Stomach (tissue), 8 donors: ENCODE measurements at regions not wholly inside any gene's neighbourhood (a gene's known extent, or its start where the extent isn't known, plus 50 kb on each side); places are given as distances from the start of the nearest gene placed in this dataset.
"Not testable (repeated sequence)": the region's sequence is repeated elsewhere in the genome, so short reads cannot be mapped to it uniquely, and the experiment has no call there.

Experiments
- DNase-seq, 2 donors: peaks; one replicate each; pipeline versions ENCODE4 v3.0.0 to v3.0.0-alpha.2; 2013 to 2019
- H3K27ac ChIP-seq, 5 donors: fragments of 200-600 bp in 4 of 5; sonication (generic) in 4 of 5; one replicate each; pipeline ENCODE4 v1.5.1; 2013 to 2019; ENCODE audit warnings: mild to moderate bottlenecking in 1 of 5, moderate library complexity in 1 of 5
- H3K27me3 ChIP-seq, 3 donors: fragments of 200-600 bp; sonication (generic); one replicate each; pipeline ENCODE4 v1.5.1; 2017 to 2019; ENCODE audit warnings: mixed run types in 1 of 3
- H3K36me3 ChIP-seq, 4 donors: fragments of 200-600 bp; sonication (generic); 1 replicate in 3 of 4; 2 replicates in 1 of 4; pipeline ENCODE4 v1.5.1; 2016 to 2019
- H3K4me1 ChIP-seq, 4 donors: fragments of 200-600 bp; sonication (generic); one replicate each; pipeline ENCODE4 v1.5.1; 2016 to 2019
- H3K4me3 ChIP-seq, 4 donors: fragments of 200-600 bp; sonication (generic) in 3 of 4; one replicate each; pipeline ENCODE4 v1.5.1; 2016 to 2019; ENCODE audit warnings: mild to moderate bottlenecking in 1 of 4
- H3K9me3 ChIP-seq, 4 donors: fragments of 200-600 bp; sonication (generic); one replicate each; pipeline ENCODE4 v1.5.1; 2016 to 2019
- EP300 ChIP-seq: sonication (generic); formaldehyde crosslinking; IDR thresholded peaks from one replicate; pipeline ENCODE4 v1.6.1; 2017; ENCODE audit warnings: antibody characterized with exemption
- POLR2A ChIP-seq, 4 donors: fragments of 450-650 bp; IDR thresholded peaks; one replicate each; pipeline ENCODE4 v1.6.1; 2016; ENCODE audit warnings: antibody characterized with exemption in 4 of 4, control low read depth in 2 of 4, mild to moderate bottlenecking in 1 of 4, moderate library complexity in 1 of 4
- POLR2AphosphoS5 ChIP-seq, 3 donors: sonication (generic); formaldehyde crosslinking; IDR thresholded peaks; one replicate each; pipeline ENCODE4 v1.6.1; 2016; ENCODE audit warnings: antibody characterized with exemption in 3 of 3
- WGBS, 5 donors: extraction: QIAGEN DNeasy Blood & Tissue Kit in 3 of 5; methylation state at CpG; one replicate each; pipeline versions ENCODE4 v1.1.5 to v1.1.7; 2013 to 2018; 5-methylcytosine and 5-hydroxymethylcytosine counted together
- intact Hi-C: fragments of 100-400 bp; cut with DNase I; formaldehyde crosslinking; loops from one replicate; pipeline ENCODE4 v1.15.1; 2023; ENCODE audit warnings: low total_unique reads
- TF ChIP-seq, protein P1 (sequence below), 7 experiments: fragments of 450-650 bp in 4 of 7; fragments of 200-600 bp in 3 of 7; sonication (generic) in 3 of 7; IDR thresholded peaks; one replicate each; pipeline ENCODE4 v1.5.1; 2016 to 2019; ENCODE audit warnings: antibody characterized with exemption in 7 of 7, control low read depth in 2 of 7, mild to moderate bottlenecking in 1 of 7
- donor health status: healthy with polysubstance abuse.
- donor health status: Bipolar disorder and iron deficiency.
- donor health status: healthy.

DNA sequence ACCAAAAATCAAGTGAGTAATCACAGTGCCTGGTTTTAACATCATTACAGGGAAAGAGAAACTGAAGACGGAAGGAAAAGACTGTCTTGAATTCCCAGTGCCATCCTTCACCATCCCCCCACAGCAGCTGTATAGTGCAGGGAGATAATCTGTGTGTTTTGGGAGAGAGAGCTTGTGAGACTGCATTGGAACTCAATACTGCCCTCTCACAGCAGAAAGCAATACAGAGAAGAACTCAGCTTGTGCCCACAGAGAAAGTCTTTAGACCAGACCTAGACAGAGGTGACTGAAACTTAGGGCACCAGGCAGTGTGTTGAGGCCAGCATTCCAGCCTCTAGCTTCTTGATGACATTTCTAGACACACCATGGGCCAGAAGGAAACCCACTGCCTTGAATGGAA lies 754.7 kb upstream of the CDH6 start:
- no peaks in the 10 kb centered on the region for H3K4me1 ChIP-seq
- H3K27me3 ChIP-seq: no peaks in the 10 kb centered on the region
- no peak overlapping the region for H3K4me3 ChIP-seq
- intact Hi-C loops: no loop called here
- no peak for DNase-seq
- WGBS, 5 donors: 63 to 87% (median 76%) methylated on average over 1 of the region's 1 CpG
- H3K36me3 ChIP-seq: no peaks in the 10 kb centered on the region
- H3K27ac ChIP-seq: no peak overlapping the region
- H3K9me3 ChIP-seq: peaks cover 0 to 30% (median 21%) of the 10 kb centered on the region in 4 donors
- TF ChIP-seq EP300 (no peak), POLR2A (IDR thresholded peaks at IDR 0.05) (no peak), POLR2AphosphoS5 (IDR thresholded peaks at IDR 0.05) (no peak)
- TF ChIP-seq, protein P1, sequence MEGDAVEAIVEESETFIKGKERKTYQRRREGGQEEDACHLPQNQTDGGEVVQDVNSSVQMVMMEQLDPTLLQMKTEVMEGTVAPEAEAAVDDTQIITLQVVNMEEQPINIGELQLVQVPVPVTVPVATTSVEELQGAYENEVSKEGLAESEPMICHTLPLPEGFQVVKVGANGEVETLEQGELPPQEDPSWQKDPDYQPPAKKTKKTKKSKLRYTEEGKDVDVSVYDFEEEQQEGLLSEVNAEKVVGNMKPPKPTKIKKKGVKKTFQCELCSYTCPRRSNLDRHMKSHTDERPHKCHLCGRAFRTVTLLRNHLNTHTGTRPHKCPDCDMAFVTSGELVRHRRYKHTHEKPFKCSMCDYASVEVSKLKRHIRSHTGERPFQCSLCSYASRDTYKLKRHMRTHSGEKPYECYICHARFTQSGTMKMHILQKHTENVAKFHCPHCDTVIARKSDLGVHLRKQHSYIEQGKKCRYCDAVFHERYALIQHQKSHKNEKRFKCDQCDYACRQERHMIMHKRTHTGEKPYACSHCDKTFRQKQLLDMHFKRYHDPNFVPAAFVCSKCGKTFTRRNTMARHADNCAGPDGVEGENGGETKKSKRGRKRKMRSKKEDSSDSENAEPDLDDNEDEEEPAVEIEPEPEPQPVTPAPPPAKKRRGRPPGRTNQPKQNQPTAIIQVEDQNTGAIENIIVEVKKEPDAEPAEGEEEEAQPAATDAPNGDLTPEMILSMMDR (IDR thresholded peaks at IDR 0.05): no peak

DNA sequence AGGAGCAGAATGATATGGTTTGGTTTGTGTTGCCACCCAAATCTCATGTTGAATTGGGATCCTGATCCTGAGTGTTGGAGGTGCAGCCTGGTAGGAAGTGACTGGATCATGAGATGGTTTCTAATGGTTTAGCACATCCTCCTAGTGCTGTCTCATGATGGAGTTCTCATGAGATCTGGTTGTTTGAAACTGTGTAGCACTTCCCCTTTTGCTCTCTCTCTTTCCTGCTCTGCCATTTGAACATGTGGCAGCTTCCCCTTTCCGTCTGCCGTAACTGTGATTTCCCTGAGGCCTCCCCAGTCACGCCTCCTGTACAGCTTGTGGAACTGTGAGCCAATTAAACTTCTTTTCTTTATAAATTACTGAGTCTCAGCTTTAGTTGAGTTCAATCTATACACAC lies 756.8 kb upstream of the CDH6 start:
- TF ChIP-seq POLR2AphosphoS5 (IDR thresholded peaks at IDR 0.05) (no peak), POLR2A (IDR thresholded peaks at IDR 0.05) (no peak), EP300 (no peak)
- TF ChIP-seq, protein P1 (IDR thresholded peaks at IDR 0.05): no peak
- H3K27me3 ChIP-seq: no peaks in the 10 kb centered on the region
- no peak overlapping the region for H3K4me3 ChIP-seq
- intact Hi-C loops: no loop called here
- no peaks in the 10 kb centered on the region for H3K4me1 ChIP-seq
- no peaks in the 10 kb centered on the region for H3K36me3 ChIP-seq
- no peak overlapping the region for H3K27ac ChIP-seq
- peaks cover 0 to 34% (median 21%) of the 10 kb centered on the region in 4 donors for H3K9me3 ChIP-seq
- no peak for DNase-seq
- 47 to 74% (median 72%) methylated on average over 3 of the region's 3 CpGs for WGBS, 5 donors

DNA sequence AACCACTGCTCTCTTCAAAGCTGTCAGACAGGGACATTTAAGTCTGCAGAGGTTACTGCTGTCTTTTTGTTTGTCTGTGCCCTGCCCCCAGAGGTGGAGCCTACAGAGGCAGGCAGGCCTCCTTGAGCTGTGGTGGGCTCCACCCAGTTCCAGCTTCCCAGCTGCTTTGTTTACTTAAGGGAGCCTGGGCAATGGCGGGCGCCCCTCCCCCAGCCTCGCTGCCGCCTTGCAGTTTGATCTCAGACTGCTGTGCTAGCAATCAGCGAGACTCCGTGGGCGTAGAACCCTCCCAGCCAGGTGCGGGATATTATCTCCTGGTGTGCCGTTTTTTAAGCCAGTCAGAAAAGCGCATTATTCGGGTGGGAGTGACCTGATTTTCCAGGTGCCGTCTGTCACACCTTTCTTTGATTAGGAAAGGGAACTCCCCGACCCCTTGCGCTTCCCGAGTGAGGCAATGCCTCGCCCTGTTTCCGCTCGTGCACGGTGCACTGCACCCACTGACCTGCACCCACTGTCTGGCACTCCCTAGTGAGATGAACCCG lies 764.5 kb upstream of the CDH6 start:
- H3K9me3 ChIP-seq, H3K4me3 ChIP-seq, H3K36me3 ChIP-seq, intact Hi-C loops, DNase-seq, H3K27ac ChIP-seq, H3K27me3 ChIP-seq, H3K4me1 ChIP-seq: not testable (repeated sequence)
- 65 to 83% (median 77%) methylated on average over 18 to 20 of the region's 20 CpGs for WGBS, 5 donors

DNA sequence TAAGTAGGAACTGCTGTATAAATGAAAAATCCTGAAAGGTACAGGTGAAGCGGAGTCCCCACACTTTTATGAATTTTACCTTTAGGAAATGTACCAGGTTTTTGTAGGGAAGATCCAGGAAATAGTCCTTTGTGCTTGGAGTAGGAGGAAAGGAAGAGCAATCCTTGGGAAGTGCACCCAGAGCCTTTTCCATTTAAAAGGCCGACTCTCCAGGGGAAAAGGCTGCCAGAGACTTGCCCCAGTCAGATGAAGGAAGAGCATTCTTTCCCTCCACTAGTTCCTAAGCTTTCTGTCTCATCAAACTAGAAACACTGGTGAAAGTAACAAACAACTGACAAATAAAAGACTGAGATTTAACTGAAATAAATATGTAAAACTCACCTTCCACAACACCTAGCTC lies 779.4 kb upstream of the CDH6 start:
- no peak overlapping the region for H3K4me3 ChIP-seq
- no peak overlapping the region for H3K27ac ChIP-seq
- H3K27me3 ChIP-seq: no peaks in the 10 kb centered on the region
- DNase-seq: no peak
- no peaks in the 10 kb centered on the region for H3K36me3 ChIP-seq
- TF ChIP-seq POLR2AphosphoS5 (IDR thresholded peaks at IDR 0.05) (no peak), EP300 (no peak), POLR2A (IDR thresholded peaks at IDR 0.05) (no peak)
- TF ChIP-seq, protein P1 (IDR thresholded peaks at IDR 0.05): no peak
- no peaks in the 10 kb centered on the region for H3K4me1 ChIP-seq
- WGBS, 5 donors: 60 to 80% (median 71%) methylated on average over 2 of the region's 2 CpGs
- no peaks in the 10 kb centered on the region for H3K9me3 ChIP-seq
- intact Hi-C loops: no loop called here

DNA sequence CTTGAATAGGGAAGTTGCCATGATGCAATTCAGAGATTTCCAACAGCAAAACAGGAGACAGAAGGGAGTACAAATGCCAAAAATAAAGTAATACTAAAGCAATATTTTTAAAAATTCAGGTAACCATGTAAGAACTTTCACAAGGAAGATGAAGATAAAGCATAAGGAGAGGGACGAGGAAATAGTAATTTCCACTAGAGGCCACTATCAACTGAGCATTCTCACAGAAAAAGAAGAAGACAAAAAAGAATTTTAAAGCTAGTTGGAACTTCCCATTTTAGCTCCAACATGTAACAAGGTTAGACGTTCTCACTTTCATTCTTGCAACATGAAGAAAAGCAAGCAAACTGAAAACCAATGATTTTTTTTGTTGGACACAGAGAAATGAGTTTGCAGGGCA lies 779.9 kb upstream of the CDH6 start:
- Histone ChIP-seq H3K9me3 (no peaks in the 10 kb centered on the region), H3K36me3 (no peaks in the 10 kb centered on the region), H3K27ac (no peak overlapping the region), H3K4me3 (no peak overlapping the region), H3K4me1 (no peaks in the 10 kb centered on the region), H3K27me3 (no peaks in the 10 kb centered on the region)
- intact Hi-C loops: no loop called here
- WGBS, 5 donors: 27 to 45% (median 33%) methylated on average over 2 of the region's 2 CpGs
- DNase-seq: no peak
- no peak for TF ChIP-seq EP300
- TF ChIP-seq, protein P1 (IDR thresholded peaks at IDR 0.05): no peak
